GM18505 (cell line): ENCODE measurements at regions not wholly inside any gene's neighbourhood (a gene's known extent, or its start where the extent isn't known, plus 50 kb on each side); places are given as distances from the start of the nearest gene placed in this dataset.
A peak's percentile ranks its signal among the peaks of the same experiment; 100 is the strongest.

Experiments
- ATAC-seq: cut with Tn5 transposase; IDR thresholded peaks from one replicate; pipeline ENCODE4 v1.9.1; 2021; ENCODE audit not compliant: unreplicated experiment
- POLR2A ChIP-seq: IDR thresholded peaks from 4 replicates; pipeline ENCODE4 v1.6.1; 2011; ENCODE audit warnings: borderline replicate concordance; ENCODE audit not compliant: insufficient read depth, insufficient read length; ENCODE audit errors: extremely low read depth

DNA sequence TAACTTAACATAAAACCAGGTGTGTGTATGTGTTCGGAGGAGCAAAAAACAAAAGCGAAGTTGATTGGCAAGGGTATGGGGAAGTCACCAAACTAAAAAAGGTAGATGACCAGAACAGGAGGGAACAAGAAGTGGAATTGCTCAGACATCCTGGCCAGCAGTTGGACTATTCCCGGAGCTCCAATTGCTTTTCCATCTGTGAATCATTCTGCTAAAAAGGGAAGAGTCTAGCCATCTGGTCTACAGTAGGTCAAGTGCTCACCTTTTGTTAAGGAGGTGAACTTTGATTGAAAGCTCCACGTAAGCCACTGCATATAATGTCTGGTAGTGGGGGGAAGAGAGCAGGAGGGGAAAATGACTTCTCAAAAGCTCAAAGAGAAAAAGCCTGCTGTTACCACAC, 50.0 kb upstream of the BET1 start:
- no peak for TF ChIP-seq POLR2A
- ATAC-seq = no peak

DNA sequence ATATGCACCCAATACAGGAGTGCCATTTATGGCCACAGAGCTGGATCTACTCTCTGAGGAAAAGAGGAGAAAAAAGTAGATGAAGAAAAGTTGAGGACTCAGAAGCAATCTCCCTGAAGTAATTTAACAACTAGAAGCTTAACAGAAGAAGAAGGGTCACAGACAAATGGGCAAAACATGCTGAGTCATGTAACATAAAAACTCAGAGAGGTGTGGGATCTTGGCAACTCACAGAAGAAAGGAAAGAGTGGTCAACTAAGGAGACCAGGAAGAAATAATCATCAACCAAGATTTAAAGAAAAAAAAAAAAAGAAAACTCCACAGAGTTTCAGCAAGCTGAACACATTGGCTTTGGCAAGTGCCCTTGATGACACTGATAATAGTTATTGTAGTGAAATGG, 51.8 kb upstream of the BET1 start:
- ATAC-seq = no peak
- no peak for TF ChIP-seq POLR2A

DNA sequence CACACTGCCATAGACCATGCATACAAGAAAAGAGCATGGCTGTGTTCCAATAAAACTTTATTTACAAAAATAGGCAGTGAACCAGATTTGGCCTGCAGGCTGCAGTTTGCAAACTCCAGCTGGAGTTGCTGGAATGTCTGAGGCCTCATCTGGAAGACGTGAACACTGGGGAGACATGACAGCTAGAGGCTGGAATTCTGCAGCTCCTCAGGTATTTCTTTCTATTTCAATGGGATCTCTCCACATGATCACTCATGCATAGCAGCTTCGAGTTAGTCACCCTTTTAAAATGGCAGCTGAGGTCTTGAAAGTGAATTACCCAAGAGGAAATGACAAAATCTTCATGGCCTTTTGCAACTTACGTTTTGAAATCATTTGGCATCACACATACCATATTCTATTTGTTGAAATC, 52.6 kb upstream of the BET1 start:
- TF ChIP-seq POLR2A = no peak
- ATAC-seq = no peak

DNA sequence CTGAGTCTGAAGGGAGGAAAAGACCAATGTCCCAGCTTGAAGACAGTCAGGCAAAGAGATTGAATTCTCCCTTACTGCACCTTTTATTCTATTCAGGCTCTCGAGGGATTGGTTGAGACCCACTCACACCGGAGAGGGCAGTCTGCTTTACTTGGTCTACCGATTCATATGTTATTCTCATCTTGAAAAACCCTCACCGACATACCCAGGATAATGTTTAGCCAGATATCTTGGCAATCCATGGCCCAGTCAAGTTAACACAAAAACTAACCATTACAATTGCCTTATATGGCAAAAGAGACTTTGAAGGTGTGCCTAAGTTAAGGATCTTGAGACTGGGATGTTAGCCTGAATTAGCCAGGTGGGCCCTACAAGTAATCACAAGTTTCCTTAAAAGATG, 53.8 kb upstream of the BET1 start:
- TF ChIP-seq POLR2A = no peak
- no peak for ATAC-seq

DNA sequence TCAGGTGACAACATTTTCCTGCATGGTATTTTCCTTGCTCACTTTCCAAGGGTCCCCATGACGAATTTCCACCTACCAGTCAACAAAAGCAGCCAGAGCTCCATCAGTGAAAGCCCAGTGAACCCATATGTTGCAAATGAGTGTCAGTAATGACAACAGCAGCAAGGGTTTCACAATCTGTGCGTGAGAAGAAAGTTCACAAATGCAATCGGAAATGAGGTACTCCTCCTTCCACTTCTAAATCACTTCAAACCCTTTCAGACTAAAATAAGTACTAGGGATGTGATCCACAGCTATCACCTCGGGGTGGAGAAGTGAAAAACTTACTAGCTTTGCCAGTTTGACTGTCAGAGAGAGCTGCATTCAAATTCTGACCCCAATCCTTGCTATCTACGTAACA, 55.6 kb upstream of the BET1 start:
- no peak for TF ChIP-seq POLR2A
- no peak for ATAC-seq

DNA sequence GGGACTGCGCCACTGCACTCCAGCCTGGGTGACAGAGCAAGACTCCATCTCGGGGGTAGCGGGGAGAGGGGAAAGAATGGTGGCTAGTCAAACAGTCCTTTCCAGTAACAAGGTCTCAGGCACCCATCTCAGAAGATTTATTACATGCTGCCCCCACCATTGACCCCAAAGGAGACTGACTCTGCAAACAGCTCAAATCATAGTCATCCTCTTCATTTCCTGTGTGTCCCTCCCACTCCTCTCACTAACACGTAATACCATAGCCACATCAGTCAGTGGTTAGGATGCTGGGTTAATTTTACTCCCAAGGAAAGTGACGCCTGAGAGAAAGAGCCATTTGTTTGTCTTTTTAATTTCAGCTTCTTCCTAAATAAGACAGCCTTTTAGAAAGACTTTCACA, 56.6 kb upstream of the BET1 start:
- TF ChIP-seq POLR2A = no peak
- no peak for ATAC-seq

DNA sequence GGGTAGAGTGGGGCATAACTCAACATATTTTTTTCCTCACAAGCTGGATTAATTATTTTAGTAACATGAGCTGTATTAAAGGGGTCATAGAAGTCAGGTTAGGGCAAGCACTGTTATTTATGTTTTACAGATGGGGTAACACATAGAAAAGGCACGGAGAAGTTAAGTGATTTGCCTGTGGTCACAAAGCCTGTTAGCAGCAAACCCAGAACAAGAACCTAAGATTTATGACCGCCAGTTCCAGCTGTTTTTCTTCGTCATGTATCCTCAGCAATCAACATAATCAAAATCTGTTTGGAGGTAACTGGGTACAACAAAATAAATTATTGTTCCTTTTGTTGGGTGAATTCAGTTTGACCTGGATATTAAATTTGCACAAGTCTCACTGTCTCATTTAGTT, 57.2 kb upstream of the BET1 start:
- TF ChIP-seq POLR2A = no peak
- ATAC-seq = no peak

DNA sequence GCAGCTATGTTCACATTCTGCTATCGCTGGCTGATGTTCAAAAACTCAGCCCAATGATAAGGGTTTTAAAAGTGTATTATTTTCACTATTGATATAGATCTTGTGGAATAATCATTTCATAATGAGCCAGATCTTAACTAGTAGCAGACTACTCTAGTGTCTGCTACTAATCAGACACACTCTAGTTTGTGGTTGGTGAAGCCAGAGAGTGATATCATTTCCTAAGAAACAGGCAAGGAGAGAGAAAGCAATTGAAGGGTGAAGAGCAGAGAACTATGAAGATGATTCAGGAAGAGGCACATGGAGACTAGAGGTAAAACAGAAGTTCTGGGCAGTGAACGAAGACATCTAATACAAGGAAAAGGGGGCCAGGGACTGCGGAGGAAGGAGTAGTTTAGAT, 58.2 kb upstream of the BET1 start:
- ATAC-seq = no peak
- no peak for TF ChIP-seq POLR2A

DNA sequence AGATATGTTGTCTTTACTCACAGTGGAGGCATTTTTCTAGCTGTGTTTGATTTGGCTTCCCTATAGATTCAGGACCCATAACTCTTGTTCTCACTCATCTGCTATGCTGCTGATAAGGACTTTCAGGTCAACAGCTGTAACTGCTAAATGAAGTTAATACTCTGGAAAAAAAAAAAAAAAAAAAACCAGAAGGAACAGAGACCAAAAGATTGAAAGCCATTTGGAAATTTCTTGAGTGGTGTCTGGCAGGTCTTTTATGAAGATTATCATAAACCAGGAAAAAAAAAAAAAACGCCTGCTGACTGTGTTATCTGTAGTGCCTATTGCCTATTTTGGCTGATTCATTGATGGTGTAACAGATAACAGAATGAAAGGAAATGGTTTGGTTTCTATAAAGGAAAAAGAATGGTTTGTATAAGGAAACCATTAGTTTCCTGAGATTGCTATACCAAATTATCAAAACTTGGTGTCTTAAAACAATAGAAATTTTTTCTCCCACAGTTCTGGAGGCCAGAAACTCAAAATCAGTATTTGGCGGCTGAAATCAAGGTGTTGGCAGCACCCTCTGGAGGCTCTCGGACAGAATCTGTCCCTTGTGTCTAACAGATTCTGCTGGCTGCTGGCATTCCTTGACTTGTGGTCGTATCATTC, 60.5 kb upstream of the BET1 start:
- no peak for ATAC-seq
- TF ChIP-seq POLR2A = no peak

DNA sequence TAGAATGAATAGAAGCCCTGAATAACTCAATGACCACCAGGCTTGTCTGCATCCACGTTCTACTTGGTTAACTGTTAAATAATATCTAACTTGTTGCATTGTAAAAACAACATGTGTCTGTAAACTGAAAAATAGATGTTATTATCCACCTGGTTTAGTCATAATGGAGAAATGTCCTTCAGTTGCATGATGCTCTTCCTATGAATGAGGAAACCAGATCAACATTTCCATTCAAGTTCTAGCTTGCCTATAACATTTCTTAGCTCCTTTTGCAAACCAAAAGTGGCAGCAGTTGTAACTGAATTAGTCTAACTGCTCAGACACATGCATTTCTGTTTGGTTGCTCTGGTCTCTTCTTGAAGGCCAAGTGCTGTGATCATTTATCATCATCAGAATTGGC, 62.9 kb upstream of the BET1 start:
- no peak for TF ChIP-seq POLR2A
- ATAC-seq = no peak

DNA sequence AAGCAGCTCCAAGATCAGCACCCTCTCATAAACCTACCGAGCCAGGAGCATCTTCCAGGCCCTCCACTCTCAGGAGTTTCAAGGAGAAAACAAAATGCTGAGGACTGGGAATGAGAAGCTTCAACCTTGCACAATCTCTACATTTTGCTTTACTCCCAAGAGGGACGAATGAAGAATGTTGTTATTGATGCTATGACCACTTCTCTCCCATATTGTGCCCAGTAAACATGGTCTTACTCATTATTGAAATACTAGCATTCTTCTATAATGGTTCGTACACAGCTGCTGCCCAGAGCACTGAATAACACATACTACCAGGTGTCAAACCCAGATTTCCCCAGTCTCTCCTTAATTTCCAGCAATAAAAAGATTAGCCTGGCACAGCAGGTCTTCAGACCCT, 63.4 kb upstream of the BET1 start:
- ATAC-seq = no peak
- TF ChIP-seq POLR2A = no peak

DNA sequence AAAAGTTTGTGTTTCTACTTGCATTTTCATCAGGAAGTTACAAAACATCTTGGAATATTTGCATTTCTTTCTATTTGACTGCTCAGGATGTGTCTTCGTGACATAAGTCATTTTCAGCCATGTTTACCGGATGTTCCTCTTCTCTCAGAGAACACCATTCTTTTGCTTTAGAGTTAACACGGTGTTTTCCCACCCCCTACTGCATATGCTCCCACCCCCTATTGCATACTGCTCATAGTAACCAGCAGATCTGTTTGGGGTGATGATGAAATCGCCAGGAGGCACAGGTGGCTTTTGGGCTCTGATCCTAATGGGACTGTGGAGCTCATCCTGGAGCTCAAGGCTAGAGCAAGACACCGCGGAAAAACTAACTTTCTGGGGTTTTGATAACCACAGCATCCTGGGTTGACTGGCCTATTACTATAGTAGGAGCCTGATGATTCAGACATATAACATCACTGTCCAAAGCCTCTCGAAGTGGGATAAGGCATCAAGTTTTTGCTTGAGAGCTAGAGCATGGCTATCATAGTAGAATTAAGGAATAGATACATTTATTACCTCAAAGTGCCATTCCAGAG, 65.1 kb upstream of the BET1 start:
- ATAC-seq = peak; percentile 66

DNA sequence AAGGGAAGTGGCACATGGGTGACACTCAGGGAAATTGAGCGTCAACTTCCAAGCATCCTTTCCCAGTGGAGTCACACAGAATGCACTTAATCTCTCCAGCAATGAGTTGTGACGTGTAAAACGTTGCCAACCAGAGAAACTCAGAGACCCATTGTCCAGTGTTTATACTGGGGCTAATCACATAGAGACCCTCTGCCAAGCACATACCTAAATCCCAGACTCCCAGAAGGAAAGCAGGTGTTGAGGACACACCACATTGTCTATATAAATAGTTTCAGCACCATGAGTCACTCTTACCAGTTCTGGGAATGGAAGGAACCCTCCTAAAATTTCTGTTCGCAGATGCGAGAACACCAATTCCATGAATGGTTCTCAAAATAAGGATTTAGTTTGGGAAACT, 76.4 kb upstream of the BET1 start:
- ATAC-seq = no peak
- TF ChIP-seq POLR2A = no peak

More for the DNA sequence above, 65.1 kb upstream of the BET1 start:
- no peak for TF ChIP-seq POLR2A

DNA sequence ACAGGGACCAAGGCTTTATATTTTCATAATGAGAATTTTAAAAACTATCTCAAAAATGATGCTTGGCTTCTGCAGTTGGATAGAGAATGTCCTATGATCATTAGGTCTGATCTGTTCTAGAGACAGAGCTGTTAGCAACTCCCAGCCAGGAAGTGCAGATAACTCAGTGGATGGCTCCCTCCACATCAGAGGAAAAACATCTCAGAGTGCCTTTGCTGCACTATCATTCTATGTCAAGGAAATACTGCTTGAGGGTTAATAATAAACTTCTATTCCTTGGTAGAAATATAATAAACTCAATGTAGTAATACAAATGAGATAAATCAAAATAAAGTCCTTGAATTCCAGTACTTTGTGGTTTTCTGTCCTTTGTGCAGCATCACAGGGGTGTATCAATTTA, 78.0 kb upstream of the BET1 start:
- TF ChIP-seq POLR2A = no peak
- no peak for ATAC-seq
